ENCODE measurements at regions not wholly inside any gene's neighbourhood (a gene's known extent, or its start where the extent isn't known, plus 50 kb on each side); places are given as distances from the start of the nearest gene placed in this dataset.
A peak's percentile ranks its signal among the peaks of the same experiment; 100 is the strongest.
"Not testable (repeated sequence)": the region's sequence is repeated elsewhere in the genome, so short reads cannot be mapped to it uniquely, and the experiment has no call there.

DNA sequence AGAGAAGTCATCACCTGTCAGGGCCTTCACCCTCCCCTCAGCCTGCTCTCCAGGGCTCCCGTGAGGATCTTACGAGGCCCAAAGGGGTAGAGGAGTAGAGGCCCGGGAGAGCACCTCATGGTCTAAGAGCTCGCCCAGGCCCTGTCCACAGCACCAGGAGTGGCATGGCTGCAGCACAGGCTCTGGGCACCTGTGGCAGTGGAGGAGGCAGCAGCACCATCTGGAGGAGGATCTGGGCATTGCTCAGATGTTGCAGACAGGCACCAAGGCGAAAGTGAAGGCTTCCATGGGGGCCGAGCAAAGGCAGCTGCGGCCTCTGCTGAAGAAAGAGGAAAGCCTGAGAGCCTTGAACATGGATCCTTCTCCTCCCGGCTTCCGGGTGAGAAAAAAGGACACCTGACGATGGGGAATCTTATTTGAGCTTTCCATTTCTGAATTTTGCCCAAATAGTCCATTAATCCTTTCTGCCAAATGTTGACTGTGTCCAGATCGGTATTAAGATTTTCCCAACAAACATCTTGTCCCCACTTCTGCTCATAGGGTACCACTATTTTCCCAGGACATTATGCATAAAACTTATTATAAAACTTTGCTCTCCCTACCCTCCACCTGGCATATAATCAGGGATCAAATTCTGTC is 604.7 kb downstream of the PTPRC start:
- no peaks in the 10 kb centered on the region for H3K27me3 ChIP-seq
- no peak overlapping the region for H3K4me3 ChIP-seq
- H3K36me3 ChIP-seq, result no peaks in the 10 kb centered on the region
- H3K4me1 ChIP-seq, result no peaks in the 10 kb centered on the region
- no peak for DNase-seq (ENCODE audit: low spot score in 2 of 2)
- 89% methylated on average over 10 of the region's 11 CpGs for WGBS
- H3K27ac ChIP-seq, result no peak overlapping the region
- no peaks in the 10 kb centered on the region for H3K9me3 ChIP-seq
- TF ChIP-seq POLR2AphosphoS5 (IDR thresholded peaks at IDR 0.05) (no peak), POLR2A (IDR thresholded peaks at IDR 0.05) (no peak), EP300 (IDR thresholded peaks at IDR 0.05) (no peak)
- TF ChIP-seq, protein P1, sequence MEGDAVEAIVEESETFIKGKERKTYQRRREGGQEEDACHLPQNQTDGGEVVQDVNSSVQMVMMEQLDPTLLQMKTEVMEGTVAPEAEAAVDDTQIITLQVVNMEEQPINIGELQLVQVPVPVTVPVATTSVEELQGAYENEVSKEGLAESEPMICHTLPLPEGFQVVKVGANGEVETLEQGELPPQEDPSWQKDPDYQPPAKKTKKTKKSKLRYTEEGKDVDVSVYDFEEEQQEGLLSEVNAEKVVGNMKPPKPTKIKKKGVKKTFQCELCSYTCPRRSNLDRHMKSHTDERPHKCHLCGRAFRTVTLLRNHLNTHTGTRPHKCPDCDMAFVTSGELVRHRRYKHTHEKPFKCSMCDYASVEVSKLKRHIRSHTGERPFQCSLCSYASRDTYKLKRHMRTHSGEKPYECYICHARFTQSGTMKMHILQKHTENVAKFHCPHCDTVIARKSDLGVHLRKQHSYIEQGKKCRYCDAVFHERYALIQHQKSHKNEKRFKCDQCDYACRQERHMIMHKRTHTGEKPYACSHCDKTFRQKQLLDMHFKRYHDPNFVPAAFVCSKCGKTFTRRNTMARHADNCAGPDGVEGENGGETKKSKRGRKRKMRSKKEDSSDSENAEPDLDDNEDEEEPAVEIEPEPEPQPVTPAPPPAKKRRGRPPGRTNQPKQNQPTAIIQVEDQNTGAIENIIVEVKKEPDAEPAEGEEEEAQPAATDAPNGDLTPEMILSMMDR (IDR thresholded peaks at IDR 0.05), result peak in 1 of 2 donors; percentile 20

DNA sequence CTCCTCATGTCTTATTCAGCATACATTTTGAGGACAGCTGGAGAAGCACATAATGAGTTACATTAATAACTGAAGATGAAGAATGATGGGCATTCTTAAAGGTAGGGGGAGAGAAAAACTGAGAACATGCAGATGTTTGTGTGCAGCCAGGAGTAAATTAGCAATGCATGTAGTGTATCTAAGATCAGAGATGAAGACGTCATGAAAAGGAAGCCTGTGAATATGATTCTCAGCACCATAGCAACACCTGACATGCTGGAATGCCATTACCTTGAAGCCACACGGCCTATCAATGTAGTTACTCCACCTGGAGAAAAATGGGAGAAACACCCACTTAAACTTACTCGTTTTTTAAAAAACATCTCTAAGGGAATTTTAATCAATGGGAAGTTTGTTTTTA is 607.1 kb downstream of the PTPRC start:
- no peak for DNase-seq (ENCODE audit: low spot score in 2 of 2)
- Histone ChIP-seq H3K4me3 (no peak overlapping the region), H3K27me3 (no peaks in the 10 kb centered on the region), H3K9me3 (no peaks in the 10 kb centered on the region), H3K36me3 (no peaks in the 10 kb centered on the region), H3K27ac (no peak overlapping the region), H3K4me1 (no peaks in the 10 kb centered on the region)
- 63% methylated on average over 3 of the region's 3 CpGs for WGBS
- TF ChIP-seq POLR2A (IDR thresholded peaks at IDR 0.05) (no peak), EP300 (IDR thresholded peaks at IDR 0.05) (no peak), POLR2AphosphoS5 (IDR thresholded peaks at IDR 0.05) (no peak)
- TF ChIP-seq, protein P1 (IDR thresholded peaks at IDR 0.05), result no peak

DNA sequence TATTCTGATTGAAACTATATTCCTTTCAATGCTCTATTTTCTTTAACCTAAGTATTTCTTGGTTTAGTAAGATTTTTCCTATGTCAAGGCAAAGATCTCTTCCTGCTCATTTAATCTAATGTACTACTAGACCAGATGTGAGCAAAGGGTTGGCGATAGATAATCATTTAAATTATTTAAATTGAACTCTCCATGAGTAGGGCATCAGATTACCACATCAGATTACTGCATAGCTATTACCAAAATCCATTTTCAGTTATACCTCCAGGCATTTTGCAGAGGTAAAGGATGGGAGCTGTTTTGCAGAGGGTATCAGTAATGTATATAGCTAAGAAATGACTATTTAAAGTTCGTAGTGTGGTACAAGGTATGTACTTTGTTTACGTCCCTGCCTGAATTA is 607.9 kb downstream of the PTPRC start:
- TF ChIP-seq, protein P1 (IDR thresholded peaks at IDR 0.05), result no peak
- no peak for TF ChIP-seq POLR2A (IDR thresholded peaks at IDR 0.05)
- no peak for TF ChIP-seq POLR2AphosphoS5 (IDR thresholded peaks at IDR 0.05)
- TF ChIP-seq EP300 (IDR thresholded peaks at IDR 0.05), result no peak

DNA sequence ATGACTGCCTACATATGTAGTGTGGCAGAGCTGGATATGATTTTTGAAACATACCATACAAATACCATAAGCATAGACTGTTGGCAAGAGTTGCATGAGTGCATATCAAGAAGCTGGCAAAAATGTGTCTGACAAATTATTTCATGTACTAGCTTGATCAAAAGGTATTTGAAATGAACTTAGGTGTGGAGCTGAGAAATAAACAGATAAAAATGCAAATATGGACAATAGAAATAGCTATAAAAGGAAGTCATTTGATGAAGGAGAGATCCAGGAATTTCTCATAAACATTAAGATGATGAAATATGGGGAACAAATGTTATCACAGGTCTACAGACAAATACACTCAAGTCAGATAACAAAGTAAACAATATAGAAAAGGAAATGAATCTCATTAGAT is 609.1 kb downstream of the PTPRC start:
- no peak for TF ChIP-seq POLR2AphosphoS5 (IDR thresholded peaks at IDR 0.05)
- no peak for TF ChIP-seq EP300 (IDR thresholded peaks at IDR 0.05)
- TF ChIP-seq, protein P1 (IDR thresholded peaks at IDR 0.05), result no peak
- no peak for TF ChIP-seq POLR2A (IDR thresholded peaks at IDR 0.05)
- H3K27me3 ChIP-seq, result no peaks in the 10 kb centered on the region
- no peaks in the 10 kb centered on the region for H3K36me3 ChIP-seq

More for the DNA sequence above, 607.9 kb downstream of the PTPRC start:
- no peak for DNase-seq (ENCODE audit: low spot score in 2 of 2)
- H3K9me3 ChIP-seq, result no peaks in the 10 kb centered on the region
- H3K4me3 ChIP-seq, result no peak overlapping the region
- WGBS, result 91% methylated on average over 3 of the region's 3 CpGs
- H3K36me3 ChIP-seq, result no peaks in the 10 kb centered on the region
- no peak overlapping the region for H3K27ac ChIP-seq
- H3K27me3 ChIP-seq, result no peaks in the 10 kb centered on the region
- no peaks in the 10 kb centered on the region for H3K4me1 ChIP-seq

DNA sequence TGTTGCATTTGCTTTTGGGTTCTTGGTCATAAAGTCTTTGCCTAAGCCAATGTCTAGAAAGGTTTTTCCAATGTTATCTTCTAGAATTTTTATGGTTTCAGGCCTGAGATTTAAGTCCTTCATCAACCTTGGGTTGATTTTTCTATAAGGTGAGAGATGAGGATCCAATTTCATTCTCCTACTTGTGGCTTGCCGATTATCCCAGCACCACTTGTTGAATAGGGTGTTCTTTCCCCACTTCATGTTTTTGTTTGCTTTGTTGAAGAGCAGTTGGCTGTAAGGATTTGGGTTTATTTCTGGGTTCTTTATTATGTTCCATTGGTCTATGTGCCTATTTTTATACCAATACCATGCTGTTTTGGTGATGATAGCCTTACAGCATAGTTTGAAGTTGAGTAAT is 615.2 kb downstream of the PTPRC start:
- not testable (repeated sequence) for H3K27ac ChIP-seq; H3K4me1 ChIP-seq; H3K4me3 ChIP-seq; DNase-seq (ENCODE audit: low spot score in 2 of 2); H3K27me3 ChIP-seq; H3K36me3 ChIP-seq
- H3K9me3 ChIP-seq, result peaks cover 11% of the 10 kb centered on the region
- 95% methylated on average over 1 of the region's 1 CpG for WGBS

More for the DNA sequence above, 609.1 kb downstream of the PTPRC start:
- Histone ChIP-seq H3K27ac (no peak overlapping the region), H3K9me3 (no peaks in the 10 kb centered on the region), H3K4me3 (no peak overlapping the region), H3K4me1 (no peaks in the 10 kb centered on the region)
- DNase-seq (ENCODE audit: low spot score in 2 of 2), result no peak

DNA sequence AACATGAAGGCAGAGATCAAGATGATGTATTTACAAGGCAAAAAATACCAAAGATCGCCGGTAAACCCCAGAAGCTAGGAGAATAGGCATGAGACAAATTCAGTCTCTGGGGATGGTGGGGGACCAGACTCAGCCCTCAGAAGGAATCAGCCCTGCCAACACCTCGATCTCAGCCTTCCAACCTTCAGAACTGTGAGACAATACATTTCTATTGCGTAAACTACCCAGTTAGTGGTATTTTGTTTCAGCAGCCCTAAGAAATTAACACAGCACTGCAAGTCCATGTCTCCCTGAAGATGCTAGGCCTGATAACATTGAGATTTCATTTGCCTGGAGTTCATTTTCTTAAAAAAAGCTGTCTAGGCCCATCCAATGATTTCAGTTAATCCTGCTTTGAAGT is 622.5 kb downstream of the PTPRC start:
- Histone ChIP-seq H3K4me3 (no peak overlapping the region), H3K9me3 (peaks cover 2% of the 10 kb centered on the region), H3K4me1 (no peaks in the 10 kb centered on the region), H3K27ac (no peak overlapping the region), H3K36me3 (no peaks in the 10 kb centered on the region), H3K27me3 (no peaks in the 10 kb centered on the region)
- 86% methylated on average over 4 of the region's 4 CpGs for WGBS
- TF ChIP-seq POLR2AphosphoS5 (IDR thresholded peaks at IDR 0.05) (no peak), POLR2A (IDR thresholded peaks at IDR 0.05) (no peak), EP300 (IDR thresholded peaks at IDR 0.05) (no peak)
- TF ChIP-seq, protein P1 (IDR thresholded peaks at IDR 0.05), result no peak
- DNase-seq (ENCODE audit: low spot score in 2 of 2), result no peak

Measured in suprapubic skin (tissue), 4 donors.